ENCODE measurements at regions not wholly inside any gene's neighbourhood (a gene's known extent, or its start where the extent isn't known, plus 50 kb on each side); places are given as distances from the start of the nearest gene placed in this dataset.

DNA sequence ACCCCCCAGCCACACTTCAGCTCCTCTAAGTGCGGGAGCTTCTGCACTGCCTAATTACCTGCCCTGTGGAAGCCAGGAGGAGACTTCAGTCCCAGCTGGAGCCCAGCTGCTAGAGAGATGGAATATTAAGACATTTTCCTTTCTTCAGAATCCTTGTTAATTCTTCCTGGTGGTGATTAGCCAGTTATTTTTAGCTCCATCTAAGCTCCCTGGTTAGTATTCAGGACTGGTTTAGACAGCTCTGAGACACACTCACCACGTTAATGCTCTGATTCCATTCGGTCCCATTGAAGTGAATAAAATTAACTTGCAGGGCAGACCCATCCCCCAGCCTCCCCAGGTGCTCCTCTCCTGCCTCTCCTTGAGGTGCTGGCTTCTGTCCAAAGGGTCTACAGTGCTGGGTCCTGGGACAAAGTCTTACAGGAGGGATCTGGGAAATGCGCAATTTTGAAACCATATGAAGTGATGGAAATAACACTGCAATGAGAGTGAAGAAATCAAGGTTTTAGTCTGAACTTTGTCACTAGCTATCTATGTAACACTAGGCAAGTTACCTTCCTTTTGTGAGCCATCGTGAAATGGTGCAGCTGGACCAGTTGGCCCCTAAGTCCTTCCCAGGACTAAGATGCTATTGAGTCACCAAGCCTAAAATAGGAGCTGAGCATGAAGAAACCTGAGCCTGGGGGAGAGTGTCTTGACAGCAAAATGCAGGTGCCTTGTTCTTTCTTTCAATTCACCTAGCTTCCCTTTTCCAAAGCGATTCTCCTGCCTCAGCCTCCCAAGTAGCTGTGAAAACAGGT, 117.4 kb upstream of the ATP1A1 start:
- no peak for DNase-seq (ENCODE audit: insufficient read length, low spot score, missing footprints)
- H4K20me1 ChIP-seq (ENCODE audit: insufficient read depth, low read length) = no peaks in the 10 kb centered on the region
- no peak overlapping the region for H3K27ac ChIP-seq (ENCODE audit: low read depth, low read length)
- H3K79me2 ChIP-seq (ENCODE audit: insufficient read depth, low read length) = no peaks in the 10 kb centered on the region
- no peaks in the 10 kb centered on the region for H3K9me3 ChIP-seq (ENCODE audit: low read depth, low read length)
- TF ChIP-seq CTCF (IDR thresholded peaks at IDR 0.05; ENCODE audit: extremely low read depth, low read depth, low read length) = no peak
- H3K4me3 ChIP-seq (ENCODE audit: insufficient read depth, low read length) = no peak overlapping the region
- H3K4me1 ChIP-seq (ENCODE audit: insufficient read depth, low read length) = no peaks in the 10 kb centered on the region
- H3K4me2 ChIP-seq (ENCODE audit: insufficient read depth, low read length) = no peak overlapping the region
- H3K27me3 ChIP-seq (ENCODE audit: insufficient read depth, low read length) = peaks cover 15% of the 10 kb centered on the region
- no peaks in the 10 kb centered on the region for H3K36me3 ChIP-seq (ENCODE audit: insufficient read depth, low read length)
- no peak overlapping the region for H2AFZ ChIP-seq (ENCODE audit: low read length)

DNA sequence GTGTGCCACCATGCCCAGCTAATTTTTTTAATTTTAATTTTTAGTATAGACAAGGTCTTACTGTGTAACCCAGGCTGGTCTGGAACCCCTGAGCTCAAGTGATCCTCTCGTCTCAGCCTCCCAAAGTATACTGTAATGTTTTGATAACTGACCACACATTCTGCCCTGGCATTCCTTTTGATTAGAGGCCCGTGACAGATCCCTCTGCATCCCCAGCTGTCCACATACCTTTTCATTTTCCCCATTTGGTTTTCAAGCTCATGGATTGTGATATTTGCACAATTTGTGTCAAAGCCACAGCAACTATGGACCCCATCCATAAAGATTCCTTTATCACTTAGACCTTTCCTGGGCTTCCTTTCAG, 116.8 kb upstream of the ATP1A1 start:
- no peaks in the 10 kb centered on the region for H4K20me1 ChIP-seq (ENCODE audit: insufficient read depth, low read length)
- H3K79me2 ChIP-seq (ENCODE audit: insufficient read depth, low read length) = no peaks in the 10 kb centered on the region
- H3K9me3 ChIP-seq (ENCODE audit: low read depth, low read length) = no peaks in the 10 kb centered on the region
- H3K27ac ChIP-seq (ENCODE audit: low read depth, low read length) = no peak overlapping the region
- no peaks in the 10 kb centered on the region for H3K36me3 ChIP-seq (ENCODE audit: insufficient read depth, low read length)
- H3K4me3 ChIP-seq (ENCODE audit: insufficient read depth, low read length) = no peak overlapping the region
- no peak for DNase-seq (ENCODE audit: insufficient read length, low spot score, missing footprints)
- TF ChIP-seq CTCF (IDR thresholded peaks at IDR 0.05; ENCODE audit: extremely low read depth, low read depth, low read length) = no peak
- H3K4me1 ChIP-seq (ENCODE audit: insufficient read depth, low read length) = no peaks in the 10 kb centered on the region
- peaks cover 15% of the 10 kb centered on the region for H3K27me3 ChIP-seq (ENCODE audit: insufficient read depth, low read length)
- H2AFZ ChIP-seq (ENCODE audit: low read length) = no peak overlapping the region
- no peak overlapping the region for H3K4me2 ChIP-seq (ENCODE audit: insufficient read depth, low read length)

DNA sequence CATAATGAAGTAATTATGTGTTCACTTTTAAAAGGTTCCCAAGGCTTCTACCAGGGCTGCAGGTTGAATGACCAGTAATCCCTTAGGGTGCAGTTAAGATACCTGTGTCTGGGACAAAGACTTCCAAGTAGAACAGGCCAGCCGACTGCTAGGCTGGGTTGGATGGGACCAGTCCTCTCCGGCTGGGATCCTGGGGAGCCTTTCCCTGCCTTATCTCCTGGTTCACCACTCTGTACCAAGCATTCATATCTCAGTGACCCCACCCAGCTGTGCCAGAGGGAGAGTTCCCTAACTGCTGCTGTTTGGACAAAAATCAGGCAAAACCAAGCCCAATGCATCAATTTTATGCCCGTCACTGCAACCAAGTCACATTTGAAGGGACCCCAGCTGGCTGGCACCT, 116.2 kb upstream of the ATP1A1 start:
- Histone ChIP-seq H3K79me2 (ENCODE audit: insufficient read depth, low read length) (no peaks in the 10 kb centered on the region), H3K4me2 (ENCODE audit: insufficient read depth, low read length) (no peak overlapping the region), H3K4me1 (ENCODE audit: insufficient read depth, low read length) (no peaks in the 10 kb centered on the region), H3K27ac (ENCODE audit: low read depth, low read length) (no peak overlapping the region), H3K27me3 (ENCODE audit: insufficient read depth, low read length) (peaks cover 15% of the 10 kb centered on the region), H3K36me3 (ENCODE audit: insufficient read depth, low read length) (no peaks in the 10 kb centered on the region), H3K9me3 (ENCODE audit: low read depth, low read length) (no peaks in the 10 kb centered on the region), H4K20me1 (ENCODE audit: insufficient read depth, low read length) (no peaks in the 10 kb centered on the region), H3K4me3 (ENCODE audit: insufficient read depth, low read length) (no peak overlapping the region), H2AFZ (ENCODE audit: low read length) (no peak overlapping the region)
- TF ChIP-seq CTCF (IDR thresholded peaks at IDR 0.05; ENCODE audit: extremely low read depth, low read depth, low read length) = no peak
- DNase-seq (ENCODE audit: insufficient read length, low spot score, missing footprints) = no peak

- Histone ChIP-seq H3K4me1 (ENCODE audit: insufficient read depth, low read length) (no peaks in the 10 kb centered on the region), H2AFZ (ENCODE audit: low read length) (no peak overlapping the region), H3K79me2 (ENCODE audit: insufficient read depth, low read length) (no peaks in the 10 kb centered on the region), H3K27ac (ENCODE audit: low read depth, low read length) (no peak overlapping the region), H3K4me3 (ENCODE audit: insufficient read depth, low read length) (no peak overlapping the region), H3K9me3 (ENCODE audit: low read depth, low read length) (no peaks in the 10 kb centered on the region), H3K27me3 (ENCODE audit: insufficient read depth, low read length) (peaks cover 15% of the 10 kb centered on the region), H4K20me1 (ENCODE audit: insufficient read depth, low read length) (no peaks in the 10 kb centered on the region), H3K36me3 (ENCODE audit: insufficient read depth, low read length) (no peaks in the 10 kb centered on the region), H3K4me2 (ENCODE audit: insufficient read depth, low read length) (no peak overlapping the region)
- TF ChIP-seq CTCF (IDR thresholded peaks at IDR 0.05; ENCODE audit: extremely low read depth, low read depth, low read length) = no peak
- DNase-seq (ENCODE audit: insufficient read length, low spot score, missing footprints) = no peak
Observed at GRCh38 chr1:116257341-116257767, 115.7 kb upstream of the ATP1A1 start.
